GM21526 (cell line): ENCODE measurements at regions not wholly inside any gene's neighbourhood (a gene's known extent, or its start where the extent isn't known, plus 50 kb on each side); places are given as distances from the start of the nearest gene placed in this dataset.
"Not testable (repeated sequence)": the region's sequence is repeated elsewhere in the genome, so short reads cannot be mapped to it uniquely, and the experiment has no call there.

Experiments used
- ATAC-seq: cut with Tn5 transposase; IDR thresholded peaks from one replicate; pipeline ENCODE4 v1.9.1; 2021; ENCODE audit warnings: moderate library complexity; ENCODE audit not compliant: unreplicated experiment, low FRiP score

DNA sequence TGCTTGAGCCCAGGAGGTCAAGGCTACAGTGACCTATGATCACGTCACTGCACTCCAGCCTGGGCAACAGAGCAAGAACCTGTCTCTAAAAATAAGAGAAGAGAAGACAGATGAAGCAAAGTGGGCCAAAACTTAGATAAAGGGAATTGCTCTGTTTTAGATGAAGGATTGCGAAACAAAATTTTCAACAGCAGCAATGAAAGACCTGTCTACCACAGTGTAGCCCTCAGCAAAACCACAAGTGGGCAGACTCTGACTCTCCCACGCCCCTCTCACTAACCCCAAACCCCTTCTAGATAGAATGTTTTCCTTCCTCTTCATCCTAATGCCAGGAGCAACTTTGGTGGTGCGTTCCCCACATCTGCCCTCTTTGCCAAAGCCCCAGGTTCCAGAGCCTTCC is 105.6 kb upstream of the ALDH3B2 start:
- ATAC-seq = no peak

DNA sequence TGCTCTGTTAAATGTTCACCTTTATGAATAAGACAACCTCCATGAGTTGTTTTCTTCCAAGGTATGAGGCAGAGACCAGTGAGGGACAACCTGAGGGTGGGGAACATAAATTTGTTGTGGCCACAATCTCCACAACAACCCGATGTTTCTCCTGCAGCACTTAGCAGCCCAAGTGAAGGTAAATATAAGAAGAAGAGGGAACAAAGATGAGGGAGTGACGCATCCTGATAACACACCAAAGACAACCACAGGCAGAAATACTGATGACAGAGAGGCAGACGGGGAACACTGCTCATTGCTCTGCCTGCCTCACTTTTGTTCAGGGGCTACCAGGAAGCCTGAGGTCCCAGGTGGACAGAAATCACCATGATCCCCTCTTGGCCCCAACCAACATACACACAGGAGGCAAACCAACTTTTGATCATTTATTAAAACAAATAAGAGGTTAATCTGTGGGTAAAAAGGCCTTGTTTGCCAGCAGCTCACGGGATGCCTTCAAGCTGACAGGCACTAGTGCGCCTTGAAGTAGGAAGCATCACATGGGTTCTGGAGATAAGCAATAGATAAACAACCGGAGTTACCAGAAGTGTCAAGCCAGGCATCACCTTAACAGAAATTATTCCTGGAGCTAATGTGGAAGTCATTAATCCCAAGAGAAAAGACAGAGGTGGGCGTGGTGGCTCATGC is 104.9 kb upstream of the ALDH3B2 start:
- not testable (repeated sequence) for ATAC-seq

DNA sequence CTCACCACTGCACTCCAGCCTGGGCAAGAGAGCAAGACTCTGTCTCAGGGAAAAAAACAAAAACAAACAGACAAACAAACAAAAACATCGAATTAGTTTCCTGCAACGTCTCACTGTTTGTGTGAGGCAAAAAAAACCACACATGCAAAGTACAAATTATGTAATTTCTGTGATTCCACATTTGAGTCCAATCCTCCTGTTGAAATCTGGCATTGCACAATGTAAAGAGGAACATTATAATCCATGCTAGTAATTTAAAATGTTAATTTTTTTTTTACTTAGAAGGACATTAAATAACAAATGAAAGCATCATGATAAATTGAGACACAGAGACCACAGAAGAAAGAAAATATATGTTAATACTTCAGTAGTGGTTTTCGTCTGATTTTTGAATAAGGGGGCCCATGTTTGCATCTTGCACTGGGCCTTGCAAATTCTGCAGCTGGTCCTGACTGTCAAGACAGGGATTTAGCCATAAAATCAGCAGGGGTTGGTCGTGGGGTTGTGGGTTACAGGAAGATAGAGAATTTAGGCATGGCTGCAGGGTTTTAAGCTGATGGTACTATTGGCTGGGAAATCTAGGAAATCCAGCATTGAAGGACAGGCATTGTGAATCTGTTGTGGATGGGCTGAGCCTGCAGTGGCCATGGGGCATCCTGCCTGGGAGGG is 102.6 kb upstream of the ALDH3B2 start:
- ATAC-seq = no peak

DNA sequence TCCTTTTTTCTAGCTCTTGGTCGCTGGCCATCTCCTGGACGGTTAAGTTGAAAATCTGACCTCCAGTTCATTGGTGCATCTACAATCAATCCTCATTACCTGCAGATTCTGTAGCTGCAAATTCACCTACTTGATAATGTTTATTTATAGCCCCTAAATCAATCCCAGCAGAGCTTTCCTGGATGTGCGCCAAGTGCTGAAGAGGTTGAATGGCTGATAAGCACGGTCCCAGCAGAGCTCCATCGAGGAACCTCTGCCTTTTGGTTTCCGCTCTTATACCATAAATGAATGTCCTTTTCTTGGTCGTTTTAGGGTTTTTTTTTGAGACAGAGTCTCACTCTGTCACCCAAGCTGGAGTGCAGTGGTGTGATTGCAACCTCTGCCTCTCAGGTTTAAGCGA is 99.8 kb upstream of the ALDH3B2 start:
- not testable (repeated sequence) for ATAC-seq

DNA sequence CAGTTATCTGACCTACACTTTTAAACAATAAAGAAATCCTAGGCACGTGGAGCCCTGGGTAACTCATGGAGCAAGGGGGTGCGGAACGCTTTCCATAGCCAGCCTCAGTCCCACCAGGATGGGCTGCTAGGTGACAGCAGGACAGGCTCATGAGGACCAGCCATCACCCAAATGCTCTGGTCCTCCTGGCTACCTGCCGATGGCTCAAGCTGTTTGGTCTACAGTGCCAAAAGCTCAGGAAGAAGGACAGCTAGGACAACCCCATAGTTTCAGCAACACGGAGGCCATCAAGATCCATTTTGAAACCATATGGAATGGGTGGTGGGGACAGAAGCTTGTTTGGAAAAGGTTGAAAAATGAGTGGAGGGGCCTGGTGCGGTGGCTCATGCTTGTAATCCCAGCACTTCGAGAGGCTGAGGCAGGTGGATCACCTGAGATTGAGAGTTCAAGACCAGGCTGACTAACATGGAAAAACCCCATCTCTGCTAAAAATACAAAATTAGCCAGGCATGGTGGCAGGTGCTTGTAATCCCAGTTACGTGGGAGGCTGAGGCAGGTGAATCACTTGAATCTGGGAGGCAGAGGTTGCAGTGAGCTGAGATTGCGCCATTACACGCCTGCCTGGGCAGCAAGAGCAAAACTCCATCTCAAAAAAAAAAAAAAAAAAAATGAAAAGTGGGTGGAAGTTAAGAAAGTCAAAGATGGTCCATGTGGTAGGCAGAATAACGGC is 93.7 kb upstream of the ALDH3B2 start:
- ATAC-seq = not testable (repeated sequence)

DNA sequence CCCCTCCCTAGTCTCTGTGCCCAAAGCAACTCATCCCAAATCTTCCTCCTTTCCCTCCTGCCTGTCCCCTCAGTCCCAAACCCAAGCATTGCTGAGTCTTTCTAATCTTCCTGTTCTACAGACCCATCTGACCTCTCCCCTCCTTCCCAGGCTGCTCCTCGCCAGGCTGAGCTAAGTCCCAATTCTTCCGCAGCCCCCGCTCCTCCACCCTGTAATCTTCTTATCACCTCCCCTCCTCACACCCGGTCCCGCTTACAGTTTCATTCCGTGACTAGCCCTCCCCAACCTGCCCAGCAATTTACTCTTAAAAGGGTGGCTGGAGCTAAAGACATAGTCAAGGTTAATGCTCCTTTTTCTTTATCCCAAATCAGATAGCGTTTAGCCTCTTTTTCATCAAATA is 86.8 kb upstream of the ALDH3B2 start:
- ATAC-seq = not testable (repeated sequence)

DNA sequence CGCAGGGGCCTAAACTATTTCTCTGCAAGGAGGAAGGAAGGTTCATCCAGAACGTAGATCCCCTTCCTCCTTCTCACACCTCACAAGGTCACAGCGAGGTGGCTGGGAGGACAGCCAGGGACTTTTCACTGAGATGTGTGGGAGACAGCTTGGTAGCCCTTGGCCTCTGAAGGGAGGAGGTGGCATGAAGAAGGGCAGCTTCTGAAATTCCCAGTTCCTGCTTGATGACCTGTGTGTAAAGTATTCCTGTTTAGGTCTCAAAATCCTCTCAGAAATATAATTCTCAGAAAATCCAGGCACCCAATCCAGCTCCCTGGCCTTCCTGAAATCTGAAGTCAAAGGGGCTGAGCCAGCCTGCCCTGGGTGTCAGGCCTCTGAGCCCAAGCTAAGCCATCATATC is 84.9 kb upstream of the ALDH3B2 start:
- ATAC-seq = not testable (repeated sequence)

DNA sequence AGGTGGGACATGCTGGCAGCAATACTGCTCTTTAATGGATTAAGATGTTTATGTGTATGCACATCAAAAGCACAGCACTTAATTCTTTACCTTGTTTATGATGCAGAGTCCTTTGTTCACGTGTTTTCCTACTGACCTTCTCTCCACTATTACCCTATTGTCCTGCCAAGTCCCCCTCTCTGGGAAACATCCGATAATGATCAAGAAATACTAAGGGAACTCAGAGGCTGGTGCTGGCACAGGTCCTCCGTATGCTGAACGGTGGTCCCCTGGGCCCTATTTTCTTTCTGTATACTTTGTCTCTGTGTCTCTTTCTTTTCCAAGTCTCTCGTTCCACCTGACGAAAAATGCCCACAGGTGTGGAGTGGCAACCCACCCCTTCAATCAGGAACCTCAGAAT is 84.0 kb upstream of the ALDH3B2 start:
- not testable (repeated sequence) for ATAC-seq

DNA sequence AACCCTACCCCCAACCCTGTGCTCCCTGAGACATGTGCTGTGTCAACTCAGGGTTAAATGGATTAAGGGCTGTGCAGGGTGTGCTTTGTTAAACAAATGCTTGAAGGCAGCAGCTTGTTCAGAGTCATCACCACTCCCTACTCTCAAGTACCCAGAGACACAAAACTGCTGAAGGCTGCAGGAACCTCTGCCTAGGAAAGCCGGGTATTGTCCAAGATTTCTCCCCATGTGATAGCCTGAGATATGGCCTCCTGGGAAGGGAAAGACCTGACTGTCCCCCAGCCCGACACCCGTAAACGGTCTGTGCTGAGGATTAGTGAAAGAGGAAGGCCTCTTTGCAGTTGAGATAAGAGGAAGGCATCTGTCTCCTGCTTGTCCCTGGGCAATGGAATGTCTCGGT is 83.6 kb upstream of the ALDH3B2 start:
- ATAC-seq = not testable (repeated sequence)

DNA sequence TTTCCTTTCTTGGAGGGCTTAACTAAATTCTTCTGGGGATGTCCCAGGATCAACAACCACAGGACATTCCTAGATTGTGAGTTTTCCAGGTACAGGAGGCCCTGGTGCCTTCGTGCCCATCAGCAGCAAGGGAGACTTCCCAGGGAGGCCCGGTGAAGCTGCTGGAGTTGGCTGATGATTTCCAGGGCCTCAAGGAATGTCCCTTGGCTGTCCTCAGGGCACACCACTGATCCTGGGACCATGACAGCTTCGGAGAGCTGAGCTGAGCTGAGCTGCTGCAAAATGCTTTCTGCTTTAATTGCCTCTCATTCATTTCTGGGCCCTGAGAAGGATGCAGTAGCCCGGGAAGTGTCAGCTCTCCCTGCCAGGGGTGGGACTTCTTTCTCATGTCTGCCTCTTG is 79.4 kb upstream of the ALDH3B2 start:
- not testable (repeated sequence) for ATAC-seq

DNA sequence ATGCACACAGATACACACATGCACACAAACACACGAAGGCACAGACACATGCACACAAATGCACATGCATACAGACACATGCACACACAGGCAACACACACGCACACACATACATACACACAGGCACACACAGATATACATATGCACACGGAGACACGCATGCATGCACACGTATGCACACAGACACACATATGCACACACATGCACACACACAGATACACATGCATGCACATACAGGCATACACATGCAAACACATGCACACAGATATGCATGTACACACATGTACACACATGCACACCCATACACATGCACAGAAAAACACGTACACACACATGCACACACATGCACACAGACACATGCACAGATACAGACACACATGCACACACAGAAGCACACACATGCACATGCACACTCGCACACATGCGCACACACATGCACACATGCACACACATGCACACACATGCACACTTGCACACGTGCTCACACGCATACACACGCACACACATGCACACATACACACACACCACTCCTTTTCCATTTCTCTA is 70.8 kb upstream of the ALDH3B2 start:
- no peak for ATAC-seq

DNA sequence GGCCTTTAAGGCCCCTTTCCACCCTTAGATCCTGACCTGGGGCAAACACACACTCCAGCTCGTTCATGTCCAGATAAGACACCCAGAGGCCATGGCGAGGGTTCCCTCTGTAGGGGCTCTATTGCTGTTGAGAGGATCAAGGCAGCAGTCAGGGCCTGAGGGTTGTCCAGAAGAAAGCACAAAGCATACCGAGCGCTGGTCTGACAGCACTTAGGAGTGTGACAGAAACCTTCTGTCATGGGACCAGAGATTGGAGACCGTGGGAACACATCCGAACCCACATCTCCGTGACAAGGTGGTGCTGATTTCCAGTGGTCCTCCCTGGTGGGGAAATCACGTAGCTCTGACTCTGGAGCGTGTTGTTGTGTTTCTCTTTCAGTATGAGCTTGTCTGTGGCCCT is 69.8 kb upstream of the ALDH3B2 start:
- ATAC-seq = not testable (repeated sequence)

DNA sequence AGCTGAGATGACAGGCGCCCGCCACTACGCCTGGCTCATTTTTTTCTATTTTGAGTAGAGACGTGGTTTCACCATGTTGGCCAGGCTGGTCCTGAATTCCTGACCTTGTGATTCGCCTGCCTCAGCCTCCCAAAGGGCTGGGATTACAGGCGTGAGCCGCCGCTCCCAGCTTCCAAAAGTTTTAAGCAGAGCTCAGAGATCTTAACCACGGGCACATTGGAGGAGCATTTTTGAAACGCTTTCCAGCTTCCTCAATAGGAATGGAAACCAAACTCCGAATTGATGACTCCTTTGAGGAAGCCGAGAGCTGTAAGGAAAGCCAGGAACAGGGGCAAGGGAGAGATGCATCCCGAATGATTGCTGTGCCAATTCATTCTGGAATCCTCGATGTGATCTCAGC is 63.8 kb upstream of the ALDH3B2 start:
- not testable (repeated sequence) for ATAC-seq

DNA sequence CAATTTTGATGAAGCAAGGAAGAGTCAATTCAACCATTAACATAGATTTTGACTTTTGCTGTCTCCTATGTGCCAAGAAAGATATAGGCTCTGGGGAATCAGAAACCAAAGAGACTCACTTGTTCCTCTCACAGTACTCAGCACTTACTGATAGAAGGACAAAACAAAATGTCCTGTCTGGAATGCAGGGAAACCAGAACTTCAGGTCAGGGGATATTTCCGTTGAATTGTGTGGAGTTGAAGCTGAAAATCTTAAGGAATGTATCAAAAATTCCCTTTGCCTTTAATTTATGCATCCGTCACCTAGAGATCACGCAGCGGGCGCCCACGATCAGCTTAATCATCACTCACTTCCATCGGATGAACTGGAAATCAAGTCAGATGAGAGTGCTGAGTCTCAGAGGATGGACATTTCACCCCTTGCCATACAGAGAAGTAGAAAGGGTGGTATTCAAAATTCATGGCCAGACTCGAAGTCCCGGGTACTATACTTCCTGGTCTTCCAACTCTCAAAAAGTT is 63.2 kb upstream of the ALDH3B2 start:
- ATAC-seq = not testable (repeated sequence)

DNA sequence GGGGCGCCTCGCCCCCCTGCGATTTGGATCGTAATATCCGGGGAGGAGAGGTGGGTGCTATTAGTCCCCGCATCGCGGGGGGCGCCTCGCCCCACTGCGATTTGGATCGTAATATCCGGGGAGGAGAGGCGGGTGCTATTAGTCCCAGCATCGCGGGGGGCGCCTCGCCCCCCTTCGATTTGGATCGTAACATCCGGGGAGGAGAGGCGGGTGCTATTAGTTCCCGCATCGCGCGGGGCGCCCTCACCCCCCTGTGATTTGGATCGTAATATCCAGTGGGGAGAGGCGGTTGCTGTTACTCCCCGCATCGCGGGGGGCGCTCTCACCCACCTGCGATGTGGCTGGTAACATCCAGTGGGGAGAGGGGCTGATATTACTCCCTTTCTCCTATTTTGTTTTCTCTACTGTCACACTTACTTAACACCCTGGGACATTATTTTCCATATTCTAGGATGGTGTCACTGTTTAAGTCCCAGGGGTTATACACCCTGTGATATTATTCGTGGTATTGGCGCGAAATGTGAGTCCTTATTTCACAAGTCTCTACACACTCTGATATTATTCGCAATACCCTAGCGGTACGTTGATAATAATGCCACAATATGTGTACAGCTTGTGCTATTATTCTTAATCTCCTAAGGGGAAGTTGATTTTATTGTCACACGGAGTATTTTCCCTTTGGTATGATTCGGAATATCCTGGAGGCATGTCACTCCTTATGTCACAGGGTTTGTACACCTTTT is 57.8 kb upstream of the ALDH3B2 start:
- no peak for ATAC-seq

DNA sequence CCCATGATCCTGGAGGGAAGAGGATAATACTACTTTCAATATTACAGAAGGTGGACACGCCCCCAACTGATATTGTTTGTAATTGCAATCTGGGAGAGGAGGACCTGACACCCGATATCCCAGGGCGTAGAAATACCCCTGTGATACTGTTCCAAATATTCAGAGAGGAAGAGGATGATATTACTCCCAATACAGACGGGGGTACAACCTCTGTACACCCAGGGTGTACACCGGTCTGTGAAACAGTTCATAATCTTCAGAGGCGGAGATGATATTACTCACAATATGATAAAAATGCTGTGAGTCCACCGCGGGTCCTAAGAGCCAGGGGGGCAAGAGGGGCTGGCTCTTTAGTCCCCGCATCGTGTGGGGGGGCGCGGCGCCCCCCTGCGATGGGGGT is 57.2 kb upstream of the ALDH3B2 start:
- no peak for ATAC-seq

DNA sequence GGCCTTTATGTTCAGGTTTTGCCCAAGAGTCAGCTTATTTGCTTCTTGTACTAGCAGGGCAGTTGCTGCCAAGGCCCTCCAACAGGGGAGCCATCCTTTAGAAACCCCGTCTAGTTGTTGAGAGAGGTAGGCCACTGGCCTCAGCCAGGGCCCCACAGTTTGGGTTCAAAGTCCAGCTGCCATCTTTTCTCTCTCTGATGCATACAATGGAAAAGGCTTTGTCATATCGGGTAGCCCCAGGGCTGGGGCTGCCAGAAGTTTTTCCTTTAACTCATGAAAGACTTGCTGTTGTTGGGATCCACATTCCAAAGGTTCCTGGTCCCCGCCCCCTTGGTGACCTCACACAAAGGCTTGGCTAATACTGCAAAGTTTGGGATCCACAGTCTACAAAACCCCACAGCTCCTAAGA is 53.7 kb upstream of the ALDH3B2 start:
- not testable (repeated sequence) for ATAC-seq

DNA sequence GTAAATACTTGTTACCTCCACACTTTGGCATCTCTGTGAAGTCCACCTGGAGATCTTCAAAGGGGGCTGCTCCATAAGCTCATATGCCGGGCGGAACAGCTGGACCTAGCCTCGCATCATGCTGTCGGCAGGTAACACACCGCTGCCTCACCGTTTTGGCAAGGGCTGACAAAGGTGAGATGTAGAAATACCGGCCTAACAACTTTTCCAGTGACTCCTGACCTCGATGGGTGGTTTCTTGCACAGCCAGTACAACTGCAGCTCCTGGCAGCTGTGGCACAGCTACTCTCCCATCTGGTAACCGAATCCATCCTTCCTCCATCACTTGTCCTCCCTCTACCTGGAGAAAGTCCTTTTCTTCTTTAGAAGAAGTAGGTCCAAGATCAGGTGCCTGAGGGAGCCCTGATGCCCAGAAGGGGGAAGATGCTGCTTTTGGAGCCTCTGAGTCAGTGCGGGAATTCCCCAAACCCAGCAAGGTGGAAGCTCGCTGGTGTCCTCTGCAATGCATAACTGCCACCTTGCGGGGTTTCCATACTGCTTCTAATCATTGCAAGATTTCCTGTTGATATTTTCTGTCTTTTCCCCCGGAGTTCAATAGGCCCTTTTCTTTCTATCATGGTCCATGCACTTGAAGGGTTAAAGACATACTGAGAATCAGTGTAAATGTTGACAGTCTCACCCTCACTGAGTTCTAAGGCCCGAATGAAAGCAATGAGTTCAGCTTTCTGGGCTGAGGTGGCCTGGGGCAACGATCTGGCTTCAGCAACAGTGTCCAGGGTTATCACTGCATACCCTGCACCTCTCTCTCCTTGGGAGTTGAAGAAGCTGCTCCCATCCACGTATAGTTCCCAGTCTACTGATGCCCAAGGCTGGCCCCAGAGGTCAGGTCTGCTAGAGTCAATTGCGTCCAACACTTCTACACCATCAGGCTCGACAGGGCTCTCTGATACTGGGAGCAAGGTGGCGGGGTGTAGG is 52.9 kb upstream of the ALDH3B2 start:
- not testable (repeated sequence) for ATAC-seq
